H1 (cell line): ENCODE measurements at regions not wholly inside any gene's neighbourhood (a gene's known extent, or its start where the extent isn't known, plus 50 kb on each side); places are given as distances from the start of the nearest gene placed in this dataset.

Experiments used
- BACH1 ChIP-seq: IDR thresholded peaks from 2 replicates; pipeline ENCODE4 v1.6.1; 2012; ENCODE audit warnings: low read length, improper control_type of control experiment
- KDM4A ChIP-seq: IDR thresholded peaks from one replicate; pipeline ENCODE4 v1.7.1; 2012; ENCODE audit warnings: low read depth, mild to moderate bottlenecking, moderate library complexity, low read length, inconsistent platforms; ENCODE audit not compliant: severe bottlenecking
- PHF8 ChIP-seq: fragments of 200-600 bp; sonication (generic); conservative IDR thresholded peaks from 2 replicates; pipeline ENCODE4 v1.7.1; 2012; ENCODE audit warnings: low read depth, mild to moderate bottlenecking, inconsistent platforms, low read length, moderate library complexity
- RNF2 ChIP-seq: fragments of 200-900, 300-1000 bp; sonication (generic); IDR thresholded peaks from 2 replicates; pipeline ENCODE4 v1.7.1; 2016; ENCODE audit warnings: borderline replicate concordance, low read depth, mild to moderate bottlenecking, antibody characterized with exemption, low read length; ENCODE audit not compliant: poor library complexity, severe bottlenecking; ENCODE audit errors: missing control alignments
- SAP30 ChIP-seq: fragments of 300-600 bp; sonication (generic); IDR thresholded peaks from 2 replicates; pipeline ENCODE4 v1.7.1; 2012; ENCODE audit warnings: low read length, moderate library complexity, mild to moderate bottlenecking, inconsistent platforms; ENCODE audit not compliant: insufficient read depth, insufficient replicate concordance
- SIN3A ChIP-seq, 2 experiments: IDR thresholded peaks in 1 of 2; conservative IDR thresholded peaks in 1 of 2; 2 replicates each; pipeline ENCODE4 v1.6.1; 2011 to 2012; ENCODE audit warnings: low read length in 2 of 2, improper control_type of control experiment in 1 of 2, low read depth in 1 of 2, mild to moderate bottlenecking in 1 of 2
- SP1 ChIP-seq: IDR thresholded peaks from 2 replicates; pipeline ENCODE4 v1.6.1; 2011; ENCODE audit warnings: low read depth, low read length
- SRF ChIP-seq: IDR thresholded peaks from 2 replicates; pipeline ENCODE4 v1.6.1; 2011; ENCODE audit warnings: mild to moderate bottlenecking, low read depth, low read length, moderate library complexity
- TF ChIP-seq, protein P1 (sequence below): fragments of 300-600 bp; sonication (generic); IDR thresholded peaks from 2 replicates; pipeline ENCODE4 v1.7.1; 2012; ENCODE audit warnings: low read length, moderate library complexity, mild to moderate bottlenecking, inconsistent platforms; ENCODE audit not compliant: insufficient replicate concordance
- TF ChIP-seq, protein P2 (sequence below): IDR thresholded peaks from 2 replicates; pipeline ENCODE4 v1.6.1; 2011; ENCODE audit warnings: low read depth, mild to moderate bottlenecking, low read length; ENCODE audit not compliant: insufficient read depth

DNA sequence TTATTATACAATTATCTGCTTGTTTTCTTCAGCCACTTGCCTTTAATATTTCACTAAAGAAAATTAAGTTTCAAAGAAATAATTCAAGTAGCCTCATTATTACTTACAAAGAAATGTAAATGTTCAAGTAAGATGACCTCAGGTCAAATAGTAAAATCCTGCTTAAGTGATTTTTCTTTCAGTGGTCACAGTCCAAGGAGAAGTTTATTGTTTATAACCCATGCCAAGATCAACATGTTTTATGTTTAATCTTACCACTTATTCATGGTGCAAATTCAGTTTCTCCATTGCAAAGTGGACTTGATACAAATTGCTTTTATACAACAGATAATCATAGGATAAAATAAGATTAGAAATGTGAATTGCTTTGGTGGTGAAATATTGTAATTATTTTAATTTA lies 370.2 kb upstream of the FLRT2 start (continued):
- TF ChIP-seq, protein P1, sequence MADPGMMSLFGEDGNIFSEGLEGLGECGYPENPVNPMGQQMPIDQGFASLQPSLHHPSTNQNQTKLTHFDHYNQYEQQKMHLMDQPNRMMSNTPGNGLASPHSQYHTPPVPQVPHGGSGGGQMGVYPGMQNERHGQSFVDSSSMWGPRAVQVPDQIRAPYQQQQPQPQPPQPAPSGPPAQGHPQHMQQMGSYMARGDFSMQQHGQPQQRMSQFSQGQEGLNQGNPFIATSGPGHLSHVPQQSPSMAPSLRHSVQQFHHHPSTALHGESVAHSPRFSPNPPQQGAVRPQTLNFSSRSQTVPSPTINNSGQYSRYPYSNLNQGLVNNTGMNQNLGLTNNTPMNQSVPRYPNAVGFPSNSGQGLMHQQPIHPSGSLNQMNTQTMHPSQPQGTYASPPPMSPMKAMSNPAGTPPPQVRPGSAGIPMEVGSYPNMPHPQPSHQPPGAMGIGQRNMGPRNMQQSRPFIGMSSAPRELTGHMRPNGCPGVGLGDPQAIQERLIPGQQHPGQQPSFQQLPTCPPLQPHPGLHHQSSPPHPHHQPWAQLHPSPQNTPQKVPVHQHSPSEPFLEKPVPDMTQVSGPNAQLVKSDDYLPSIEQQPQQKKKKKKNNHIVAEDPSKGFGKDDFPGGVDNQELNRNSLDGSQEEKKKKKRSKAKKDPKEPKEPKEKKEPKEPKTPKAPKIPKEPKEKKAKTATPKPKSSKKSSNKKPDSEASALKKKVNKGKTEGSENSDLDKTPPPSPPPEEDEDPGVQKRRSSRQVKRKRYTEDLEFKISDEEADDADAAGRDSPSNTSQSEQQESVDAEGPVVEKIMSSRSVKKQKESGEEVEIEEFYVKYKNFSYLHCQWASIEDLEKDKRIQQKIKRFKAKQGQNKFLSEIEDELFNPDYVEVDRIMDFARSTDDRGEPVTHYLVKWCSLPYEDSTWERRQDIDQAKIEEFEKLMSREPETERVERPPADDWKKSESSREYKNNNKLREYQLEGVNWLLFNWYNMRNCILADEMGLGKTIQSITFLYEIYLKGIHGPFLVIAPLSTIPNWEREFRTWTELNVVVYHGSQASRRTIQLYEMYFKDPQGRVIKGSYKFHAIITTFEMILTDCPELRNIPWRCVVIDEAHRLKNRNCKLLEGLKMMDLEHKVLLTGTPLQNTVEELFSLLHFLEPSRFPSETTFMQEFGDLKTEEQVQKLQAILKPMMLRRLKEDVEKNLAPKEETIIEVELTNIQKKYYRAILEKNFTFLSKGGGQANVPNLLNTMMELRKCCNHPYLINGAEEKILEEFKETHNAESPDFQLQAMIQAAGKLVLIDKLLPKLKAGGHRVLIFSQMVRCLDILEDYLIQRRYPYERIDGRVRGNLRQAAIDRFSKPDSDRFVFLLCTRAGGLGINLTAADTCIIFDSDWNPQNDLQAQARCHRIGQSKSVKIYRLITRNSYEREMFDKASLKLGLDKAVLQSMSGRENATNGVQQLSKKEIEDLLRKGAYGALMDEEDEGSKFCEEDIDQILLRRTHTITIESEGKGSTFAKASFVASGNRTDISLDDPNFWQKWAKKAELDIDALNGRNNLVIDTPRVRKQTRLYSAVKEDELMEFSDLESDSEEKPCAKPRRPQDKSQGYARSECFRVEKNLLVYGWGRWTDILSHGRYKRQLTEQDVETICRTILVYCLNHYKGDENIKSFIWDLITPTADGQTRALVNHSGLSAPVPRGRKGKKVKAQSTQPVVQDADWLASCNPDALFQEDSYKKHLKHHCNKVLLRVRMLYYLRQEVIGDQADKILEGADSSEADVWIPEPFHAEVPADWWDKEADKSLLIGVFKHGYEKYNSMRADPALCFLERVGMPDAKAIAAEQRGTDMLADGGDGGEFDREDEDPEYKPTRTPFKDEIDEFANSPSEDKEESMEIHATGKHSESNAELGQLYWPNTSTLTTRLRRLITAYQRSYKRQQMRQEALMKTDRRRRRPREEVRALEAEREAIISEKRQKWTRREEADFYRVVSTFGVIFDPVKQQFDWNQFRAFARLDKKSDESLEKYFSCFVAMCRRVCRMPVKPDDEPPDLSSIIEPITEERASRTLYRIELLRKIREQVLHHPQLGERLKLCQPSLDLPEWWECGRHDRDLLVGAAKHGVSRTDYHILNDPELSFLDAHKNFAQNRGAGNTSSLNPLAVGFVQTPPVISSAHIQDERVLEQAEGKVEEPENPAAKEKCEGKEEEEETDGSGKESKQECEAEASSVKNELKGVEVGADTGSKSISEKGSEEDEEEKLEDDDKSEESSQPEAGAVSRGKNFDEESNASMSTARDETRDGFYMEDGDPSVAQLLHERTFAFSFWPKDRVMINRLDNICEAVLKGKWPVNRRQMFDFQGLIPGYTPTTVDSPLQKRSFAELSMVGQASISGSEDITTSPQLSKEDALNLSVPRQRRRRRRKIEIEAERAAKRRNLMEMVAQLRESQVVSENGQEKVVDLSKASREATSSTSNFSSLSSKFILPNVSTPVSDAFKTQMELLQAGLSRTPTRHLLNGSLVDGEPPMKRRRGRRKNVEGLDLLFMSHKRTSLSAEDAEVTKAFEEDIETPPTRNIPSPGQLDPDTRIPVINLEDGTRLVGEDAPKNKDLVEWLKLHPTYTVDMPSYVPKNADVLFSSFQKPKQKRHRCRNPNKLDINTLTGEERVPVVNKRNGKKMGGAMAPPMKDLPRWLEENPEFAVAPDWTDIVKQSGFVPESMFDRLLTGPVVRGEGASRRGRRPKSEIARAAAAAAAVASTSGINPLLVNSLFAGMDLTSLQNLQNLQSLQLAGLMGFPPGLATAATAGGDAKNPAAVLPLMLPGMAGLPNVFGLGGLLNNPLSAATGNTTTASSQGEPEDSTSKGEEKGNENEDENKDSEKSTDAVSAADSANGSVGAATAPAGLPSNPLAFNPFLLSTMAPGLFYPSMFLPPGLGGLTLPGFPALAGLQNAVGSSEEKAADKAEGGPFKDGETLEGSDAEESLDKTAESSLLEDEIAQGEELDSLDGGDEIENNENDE: no peak
- no peak for TF ChIP-seq SP1
- no peak for TF ChIP-seq SIN3A (conservative IDR thresholded peaks at IDR 0.05 in 1 of 2, IDR thresholded peaks at IDR 0.05 in 1 of 2; ENCODE audit: low read depth in 1 of 2, low read length in 2 of 2)
- no peak for TF ChIP-seq KDM4A
- no peak for TF ChIP-seq SRF
- no peak for TF ChIP-seq BACH1
- TF ChIP-seq, protein P2, sequence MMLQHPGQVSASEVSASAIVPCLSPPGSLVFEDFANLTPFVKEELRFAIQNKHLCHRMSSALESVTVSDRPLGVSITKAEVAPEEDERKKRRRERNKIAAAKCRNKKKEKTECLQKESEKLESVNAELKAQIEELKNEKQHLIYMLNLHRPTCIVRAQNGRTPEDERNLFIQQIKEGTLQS: no peak
- no peak for TF ChIP-seq RNF2
- no peak for TF ChIP-seq PHF8
- TF ChIP-seq SAP30: no peak
